ENCODE measurements at regions not wholly inside any gene's neighbourhood (a gene's known extent, or its start where the extent isn't known, plus 50 kb on each side); places are given as distances from the start of the nearest gene placed in this dataset.

DNA sequence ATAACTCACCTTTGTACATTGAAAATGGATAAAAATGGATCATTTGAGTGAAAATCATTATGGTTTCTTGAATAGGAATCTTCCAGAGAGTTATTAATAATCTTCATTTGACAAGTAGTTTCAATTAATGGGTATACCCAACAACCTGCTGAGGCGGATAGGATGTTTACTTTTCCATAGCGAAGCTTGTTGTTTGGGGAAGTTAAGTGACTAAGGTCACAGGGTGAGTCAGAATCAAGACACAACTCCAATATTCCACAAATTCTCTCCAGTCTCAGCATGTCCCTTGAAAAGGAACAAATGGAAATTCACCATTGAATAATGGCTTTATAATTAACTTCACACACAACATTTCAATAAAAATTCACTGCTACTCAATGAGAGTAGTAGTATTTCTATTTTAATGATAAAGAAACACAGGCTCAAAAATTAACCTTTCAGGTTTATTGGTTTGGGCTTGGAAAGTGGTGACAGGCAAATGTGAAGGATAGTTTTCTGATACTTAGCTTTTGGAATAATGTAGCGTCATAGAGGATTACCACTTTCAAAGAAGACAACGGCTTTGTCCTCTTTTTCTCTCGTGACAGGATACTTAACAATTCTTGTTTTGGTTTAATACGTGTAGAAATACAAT lies 211.3 kb downstream of the GPD2 start:
- no peak for DNase-seq (ENCODE audit: extremely low read depth, low read depth)

DNA sequence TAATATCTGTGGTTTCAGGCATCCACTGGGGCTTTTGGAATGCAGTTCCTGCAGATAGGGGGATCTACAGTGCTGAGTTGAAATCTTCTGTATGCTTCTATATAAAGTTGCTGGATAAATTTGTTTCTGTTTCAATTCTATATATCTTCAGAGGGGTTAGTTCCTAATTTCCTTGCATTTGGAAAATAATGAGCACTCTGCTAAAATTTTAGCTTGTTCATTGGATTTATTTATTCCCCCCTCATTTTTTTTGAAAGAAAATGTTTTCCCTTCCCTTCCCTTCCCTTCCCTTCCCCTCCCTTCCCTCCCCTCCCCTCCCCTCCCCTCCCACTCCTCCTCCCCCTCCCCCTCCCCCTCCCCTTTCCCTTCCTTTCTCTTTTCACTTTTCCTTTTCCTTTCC lies 212.3 kb downstream of the GPD2 start:
- DNase-seq (ENCODE audit: extremely low read depth, low read depth): no peak

DNA sequence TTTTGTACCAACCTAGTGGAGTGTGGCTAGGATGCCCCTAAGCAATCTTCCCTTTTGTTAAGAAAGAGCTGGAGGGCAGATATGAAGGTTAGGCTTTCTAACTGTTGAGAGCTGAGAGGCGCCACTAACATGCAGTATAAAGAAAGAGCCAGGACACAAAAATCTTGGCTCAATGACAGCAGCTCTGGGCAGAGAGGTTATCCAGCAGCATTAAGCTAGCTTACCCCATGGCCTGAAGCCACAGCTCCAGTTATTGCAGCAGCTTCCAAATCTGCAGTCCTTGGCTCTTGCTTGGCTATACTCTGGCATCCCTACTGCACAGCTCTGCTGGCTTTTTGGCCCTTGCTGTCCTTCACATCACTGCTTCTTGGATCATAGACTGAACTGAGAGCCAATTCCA lies 213.4 kb downstream of the GPD2 start:
- DNase-seq (ENCODE audit: extremely low read depth, low read depth): no peak

DNA sequence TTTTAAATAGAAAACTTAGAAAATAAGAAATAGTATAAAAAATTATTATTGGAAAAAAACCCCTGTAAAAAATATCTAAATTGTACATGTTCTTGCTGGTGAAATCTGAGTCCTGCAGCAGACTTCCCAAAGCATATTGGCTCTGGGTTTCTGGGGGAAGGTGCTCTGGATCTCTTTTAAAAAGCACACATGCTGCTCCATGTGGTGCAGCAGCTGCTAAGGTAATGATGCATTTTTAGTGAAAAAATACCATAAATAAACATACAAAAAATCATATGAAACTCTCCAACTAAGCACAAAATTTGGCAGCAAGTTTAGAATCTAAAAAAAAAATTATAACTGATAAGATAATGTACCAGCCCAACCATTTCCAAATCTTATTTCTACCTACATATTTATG lies 216.5 kb downstream of the GPD2 start:
- no peak for DNase-seq (ENCODE audit: extremely low read depth, low read depth)

DNA sequence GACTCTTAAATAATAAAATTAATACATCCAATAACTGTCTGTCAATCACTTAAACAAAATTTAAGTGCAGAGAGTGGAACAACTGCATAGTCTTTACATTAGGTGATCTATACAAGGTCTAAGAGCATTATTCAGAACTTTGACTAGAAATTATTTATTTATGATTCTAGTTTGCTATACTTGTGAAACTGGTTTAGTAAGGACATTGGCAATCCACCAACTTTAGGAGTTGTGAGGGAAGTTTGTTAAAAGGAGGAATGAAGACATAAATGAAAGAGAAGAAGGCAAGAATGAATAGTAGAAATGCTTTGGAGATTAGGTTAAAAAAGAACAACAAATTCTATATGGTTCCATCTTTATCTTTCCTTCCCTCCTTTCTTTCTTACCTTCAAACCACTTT lies 217.5 kb downstream of the GPD2 start:
- DNase-seq (ENCODE audit: extremely low read depth, low read depth): no peak

DNA sequence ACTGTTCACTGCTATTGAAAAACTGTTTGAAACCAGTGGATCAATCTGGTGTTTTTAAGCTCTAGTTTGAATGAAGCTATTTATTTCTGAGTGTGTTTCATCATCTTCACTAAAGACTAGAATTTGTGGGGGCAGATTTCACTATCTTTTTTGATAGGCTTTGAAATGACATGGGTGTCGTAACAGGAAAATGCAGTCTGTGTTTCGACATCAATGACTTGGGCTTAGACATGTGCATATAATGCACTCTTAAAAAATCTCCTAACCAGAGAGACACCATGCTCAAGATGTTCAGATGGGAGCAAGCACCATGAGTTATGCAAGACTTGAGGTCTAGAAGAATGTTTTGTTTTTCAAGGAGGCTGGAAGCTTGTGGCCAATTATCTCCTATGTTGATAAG lies 221.6 kb downstream of the GPD2 start:
- no peak for DNase-seq (ENCODE audit: extremely low read depth, low read depth)

DNA sequence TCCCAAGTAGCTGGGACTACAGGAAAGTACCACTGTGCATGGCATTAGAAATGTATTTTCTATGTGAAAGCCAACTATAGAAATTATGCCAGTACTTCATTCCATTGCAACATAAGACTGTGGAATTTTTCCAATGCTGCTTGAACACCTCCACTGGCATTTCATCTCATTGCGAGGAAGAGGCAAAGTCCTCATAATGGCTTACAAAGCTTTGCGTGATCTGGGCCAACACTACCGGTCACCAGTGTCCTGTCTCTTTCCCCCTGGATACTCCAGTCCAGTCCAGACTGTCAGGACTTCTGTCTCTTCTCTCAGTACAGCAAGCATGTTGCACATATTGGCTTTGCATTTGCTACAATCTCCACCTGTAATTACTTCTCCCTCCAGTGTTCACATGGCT lies 223.5 kb downstream of the GPD2 start:
- DNase-seq (ENCODE audit: extremely low read depth, low read depth): no peak

DNA sequence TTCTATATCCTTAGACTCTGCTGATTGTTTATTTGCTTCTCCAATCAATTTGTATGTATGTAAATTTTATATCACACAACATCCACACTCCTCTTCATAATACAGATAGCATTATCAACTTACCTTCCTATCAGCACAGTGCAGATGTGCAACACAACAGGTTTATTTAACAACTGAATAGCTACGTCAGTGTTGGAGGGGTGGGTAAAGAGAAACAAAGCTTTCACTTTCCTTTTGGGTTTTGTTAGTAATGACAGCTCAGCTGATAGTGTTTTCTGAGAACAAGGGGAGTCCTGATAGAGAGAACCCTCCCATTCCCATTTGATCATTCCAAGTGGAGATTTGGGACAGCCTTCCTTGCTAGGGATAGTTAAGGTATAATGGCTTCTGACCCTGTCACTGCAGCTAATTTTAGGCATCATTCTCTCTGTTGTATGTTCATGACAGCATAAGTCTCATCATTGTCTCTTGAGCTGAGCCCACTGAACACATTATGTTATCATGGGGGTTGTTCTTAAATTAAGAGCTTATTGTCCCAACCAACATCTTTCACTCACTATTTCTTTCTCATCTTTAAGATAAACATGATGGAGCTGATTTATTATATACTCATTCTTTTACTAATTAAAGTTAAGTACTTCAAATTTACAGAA lies 227.7 kb downstream of the GPD2 start:
- no peak for DNase-seq (ENCODE audit: extremely low read depth, low read depth)

DNA sequence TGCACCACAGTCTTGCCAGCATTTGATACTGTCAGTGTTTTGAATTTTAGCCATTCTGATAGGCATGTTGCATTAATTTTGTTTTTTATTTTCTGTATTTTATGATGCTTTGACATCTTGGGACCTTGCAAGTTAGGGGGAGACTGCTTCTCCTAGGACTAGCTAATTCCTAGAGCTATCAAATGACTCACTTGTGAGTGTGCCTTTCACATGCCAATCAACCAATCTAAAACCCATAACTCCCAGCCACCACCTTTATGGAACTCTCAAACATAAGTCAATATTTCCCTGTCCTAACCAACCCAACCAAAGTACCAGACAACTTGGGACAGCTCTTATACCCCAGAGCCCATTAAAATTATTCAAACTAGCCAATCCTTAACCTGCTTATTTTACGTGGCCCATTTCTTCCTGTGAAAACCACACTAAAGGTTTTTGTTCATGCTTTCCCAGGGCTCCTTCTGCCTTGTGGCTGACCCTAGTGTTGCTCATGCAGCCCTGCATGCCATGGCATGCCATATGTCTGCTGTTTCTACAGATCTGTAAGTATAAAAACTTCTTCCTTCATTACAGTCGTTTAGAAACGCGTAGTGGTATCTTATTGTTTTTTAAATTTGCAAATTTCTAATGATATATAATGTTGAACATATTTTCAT lies 230.1 kb downstream of the GPD2 start:
- DNase-seq (ENCODE audit: extremely low read depth, low read depth): no peak

DNA sequence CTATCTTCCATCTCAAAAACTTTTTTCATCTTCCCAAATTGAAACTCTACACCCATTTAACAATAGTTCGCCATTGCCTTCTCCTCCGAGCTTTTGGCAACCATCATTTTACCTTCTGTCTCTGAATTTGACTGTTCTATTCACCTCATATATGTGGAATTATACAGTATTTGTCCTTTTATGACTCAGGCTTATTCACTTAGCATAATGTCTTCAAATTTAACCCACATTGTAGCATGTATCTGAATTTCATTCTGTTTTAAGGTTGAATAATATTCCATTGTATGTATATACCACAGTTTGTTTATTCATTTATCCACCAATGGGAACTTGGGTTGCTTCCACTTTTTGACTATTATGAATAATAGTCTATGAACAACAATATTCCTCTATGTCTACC lies 233.9 kb downstream of the GPD2 start:
- DNase-seq (ENCODE audit: extremely low read depth, low read depth): no peak

DNA sequence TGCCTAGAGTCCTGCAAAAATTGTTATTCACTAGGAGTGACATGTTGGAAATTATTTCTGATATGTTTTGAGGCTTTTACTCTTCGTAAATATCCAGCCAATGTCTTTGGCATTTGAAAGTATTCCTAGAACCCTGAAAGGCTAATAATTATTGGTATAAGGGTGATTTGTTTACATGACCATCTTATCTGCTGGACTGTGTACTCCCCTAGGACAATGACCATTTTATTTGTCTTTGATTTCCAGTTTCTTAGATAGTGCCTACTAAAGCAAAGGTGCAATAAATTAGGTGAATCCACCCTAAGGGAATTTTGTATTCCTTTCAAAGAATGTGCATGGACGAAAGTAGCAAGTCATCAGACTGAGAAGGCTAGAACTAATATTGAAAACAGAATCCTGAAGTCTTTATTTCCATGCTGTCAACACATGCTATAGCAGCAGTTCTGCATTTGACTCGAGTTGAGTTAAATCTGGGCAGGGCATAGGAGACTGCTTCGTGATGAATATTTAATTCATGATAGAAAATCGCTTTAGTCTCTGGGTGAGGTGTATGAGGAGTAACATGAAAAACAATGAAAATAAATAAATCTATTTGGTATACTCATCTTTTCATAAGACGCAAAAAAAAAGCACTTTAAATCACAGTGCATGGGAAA lies 235.7 kb downstream of the GPD2 start:
- DNase-seq (ENCODE audit: extremely low read depth, low read depth): no peak

DNA sequence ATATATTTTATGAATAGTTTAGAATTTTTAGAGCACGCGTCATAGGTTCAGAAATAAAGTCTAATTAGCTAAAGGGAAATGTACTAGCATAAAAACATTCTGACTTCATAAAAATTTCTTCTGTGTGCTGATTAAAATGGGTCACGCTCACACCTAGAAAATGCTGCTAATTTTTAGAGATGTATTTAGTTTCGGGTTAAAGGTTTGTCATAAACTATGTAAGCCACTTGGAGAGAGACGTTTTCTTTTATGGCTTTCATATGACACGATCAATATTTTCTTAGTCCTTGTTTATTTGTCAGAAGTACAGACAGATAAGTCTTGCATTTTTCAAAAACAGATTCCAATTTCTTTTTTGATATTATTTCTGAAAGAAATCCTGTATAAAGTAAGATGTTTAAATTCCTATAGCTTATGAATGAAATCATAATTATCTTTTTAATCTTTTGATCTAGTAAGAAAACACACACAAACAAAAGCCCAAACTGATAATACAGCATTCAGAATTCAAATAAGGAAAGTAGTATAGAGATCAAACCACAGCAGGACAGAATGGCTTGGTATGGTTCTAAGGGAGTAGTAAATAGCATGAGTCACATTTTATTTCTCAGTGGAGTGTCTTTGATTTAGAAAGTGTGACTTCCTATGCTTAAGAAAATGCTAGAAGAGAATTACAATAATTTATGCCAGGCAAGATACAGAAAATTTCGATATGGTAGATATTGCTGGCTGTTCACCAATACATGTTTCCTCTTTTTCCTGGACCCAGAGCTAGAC lies 236.6 kb downstream of the GPD2 start:
- no peak for DNase-seq (ENCODE audit: extremely low read depth, low read depth)

DNA sequence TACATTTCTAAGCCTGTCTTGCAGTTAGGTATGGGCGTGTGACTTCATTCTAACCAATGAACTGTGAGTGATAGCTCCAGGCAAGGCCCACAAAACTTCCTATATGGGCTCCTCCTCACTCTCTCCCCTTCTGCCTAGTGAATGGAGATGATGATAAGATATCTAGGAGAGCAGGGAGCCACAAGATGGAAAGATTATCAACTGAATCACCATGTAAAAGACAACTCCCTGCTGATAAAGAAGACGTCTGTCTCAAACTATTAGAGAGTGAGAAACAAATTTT lies 237.1 kb downstream of the GPD2 start:
- no peak for DNase-seq (ENCODE audit: extremely low read depth, low read depth)

DNA sequence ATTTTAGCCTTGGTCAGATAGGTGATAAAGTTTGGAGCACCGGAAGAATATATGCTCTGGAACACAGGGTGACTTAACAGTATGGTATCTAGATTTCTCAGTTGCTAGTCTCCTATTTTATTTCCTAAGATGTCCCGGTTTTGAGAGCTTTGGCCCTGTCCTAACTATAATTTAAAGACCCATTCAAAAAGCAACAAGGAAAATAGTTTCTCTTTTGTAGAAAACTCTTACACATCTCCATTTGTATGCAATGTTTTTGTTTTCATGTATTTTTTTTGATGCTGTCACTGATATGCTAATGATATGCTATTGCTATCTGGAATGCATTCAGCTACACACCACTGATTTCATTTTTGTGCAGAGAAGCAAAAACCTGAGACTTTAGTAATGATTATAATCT lies 237.8 kb downstream of the GPD2 start:
- DNase-seq (ENCODE audit: extremely low read depth, low read depth): no peak

DNA sequence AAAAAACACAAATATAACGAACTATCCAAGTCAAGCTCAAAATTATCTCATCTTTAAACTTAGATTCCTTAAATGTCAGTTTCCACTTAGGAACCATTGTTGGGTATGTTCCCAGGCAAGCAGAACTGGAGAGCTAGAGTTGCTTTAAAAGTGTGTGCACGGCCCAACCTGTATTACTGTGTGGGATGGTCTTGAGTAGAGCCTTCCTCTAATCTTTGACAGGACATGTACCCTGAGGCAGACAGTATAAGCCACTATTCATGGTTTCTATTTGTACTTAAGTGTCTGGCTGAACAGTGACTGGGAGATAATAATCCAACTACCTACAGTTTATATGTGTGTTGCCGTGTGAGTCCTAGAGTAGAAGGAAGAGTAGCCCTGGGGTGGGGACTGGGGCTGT lies 239.7 kb downstream of the GPD2 start:
- no peak for DNase-seq (ENCODE audit: extremely low read depth, low read depth)

DNA sequence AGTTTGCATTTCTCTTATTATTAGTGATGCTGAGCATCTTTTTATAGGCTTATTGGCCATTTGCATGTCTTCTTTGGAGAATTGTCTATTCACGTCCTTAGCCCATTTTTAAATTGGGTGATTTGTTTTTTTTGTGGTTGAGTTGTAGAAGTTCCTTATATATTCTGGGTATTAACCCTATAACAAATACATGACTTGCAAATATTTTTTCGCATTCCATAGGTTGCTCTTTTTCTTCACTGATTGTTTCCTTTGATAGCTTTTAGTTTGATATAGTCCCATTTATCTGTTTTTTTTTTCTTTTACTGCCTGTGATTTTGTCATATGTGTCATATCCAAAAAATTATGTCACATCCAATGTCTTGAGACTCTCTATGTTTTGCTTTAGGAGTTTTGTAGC lies 243.6 kb downstream of the GPD2 start:
- DNase-seq (ENCODE audit: extremely low read depth, low read depth): no peak

DNA sequence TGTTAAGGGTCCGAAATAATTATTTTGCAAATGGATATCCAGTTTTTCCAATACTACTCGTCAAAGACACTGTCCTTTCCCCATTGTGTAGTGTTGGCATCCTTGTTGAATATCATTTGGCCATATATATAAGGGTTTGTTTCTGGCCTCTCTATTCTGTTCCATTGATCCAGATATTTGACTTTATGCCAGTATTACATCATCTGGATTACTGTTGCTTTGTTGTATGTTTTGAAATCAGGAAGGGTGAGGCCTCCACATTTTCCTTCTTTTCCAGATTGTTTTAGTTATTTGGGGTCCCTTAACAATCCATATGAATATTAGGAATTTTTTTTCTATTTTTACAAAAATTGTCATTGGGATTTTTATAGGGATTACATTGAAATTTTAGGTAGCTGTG lies 244.1 kb downstream of the GPD2 start:
- no peak for DNase-seq (ENCODE audit: extremely low read depth, low read depth)

DNA sequence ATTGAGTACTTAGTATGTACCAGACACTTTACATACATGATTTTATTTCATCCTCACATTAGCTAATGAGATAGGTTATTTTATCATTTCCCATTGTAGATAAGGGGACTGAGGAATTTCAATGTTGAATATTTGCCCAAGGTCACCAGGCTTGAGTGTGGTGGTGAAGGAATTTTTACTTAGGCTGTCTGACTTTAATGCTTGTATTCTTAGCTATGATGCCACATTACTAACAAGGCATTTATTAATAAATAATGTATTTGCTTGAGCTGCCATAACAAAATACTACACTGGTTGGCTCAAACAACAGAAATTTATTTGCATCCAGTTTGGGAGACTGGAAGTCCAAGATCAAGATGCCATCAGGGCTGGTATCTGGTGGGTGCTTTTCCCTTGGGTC lies 250.9 kb downstream of the GPD2 start:
- no peak for DNase-seq (ENCODE audit: extremely low read depth, low read depth)

DNA sequence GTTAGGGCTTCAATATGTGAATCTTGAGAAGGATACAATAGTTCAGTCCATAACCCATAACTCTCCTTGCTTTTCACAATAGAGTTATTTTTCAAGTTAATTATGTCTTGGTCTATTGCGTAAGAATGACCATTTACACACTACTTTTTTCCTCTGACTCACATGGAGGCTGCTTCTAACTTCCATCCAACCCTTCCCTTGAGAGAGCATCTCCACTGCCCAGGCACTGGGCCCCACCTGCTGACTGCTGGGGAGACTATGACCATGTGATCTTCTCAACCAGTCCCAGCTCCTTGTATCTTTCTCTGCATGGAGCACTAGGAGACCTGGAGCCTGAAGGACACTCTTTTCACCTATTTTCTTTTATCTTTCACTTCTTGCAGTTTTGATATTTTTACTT lies 251.5 kb downstream of the GPD2 start:
- no peak for DNase-seq (ENCODE audit: extremely low read depth, low read depth)

DNA sequence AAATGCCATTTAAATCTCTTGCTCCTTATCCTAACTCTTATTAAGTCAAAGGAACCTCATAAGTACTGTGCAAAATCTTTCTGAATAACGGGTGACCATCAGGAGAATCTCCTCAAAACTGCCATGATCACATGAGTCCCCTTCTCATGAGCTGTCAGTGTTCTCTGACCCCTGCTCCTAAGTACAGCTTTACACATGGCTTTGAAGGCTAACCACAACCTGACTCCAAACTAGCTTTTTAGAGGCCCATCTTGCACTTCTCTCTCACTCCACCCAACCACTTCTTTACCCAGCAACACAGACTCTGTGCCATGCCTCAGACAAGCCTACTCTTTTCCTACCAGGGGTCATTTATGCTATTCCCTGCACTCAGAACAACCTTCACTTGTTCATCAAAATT lies 253.8 kb downstream of the GPD2 start:
- DNase-seq (ENCODE audit: extremely low read depth, low read depth): no peak

DNA sequence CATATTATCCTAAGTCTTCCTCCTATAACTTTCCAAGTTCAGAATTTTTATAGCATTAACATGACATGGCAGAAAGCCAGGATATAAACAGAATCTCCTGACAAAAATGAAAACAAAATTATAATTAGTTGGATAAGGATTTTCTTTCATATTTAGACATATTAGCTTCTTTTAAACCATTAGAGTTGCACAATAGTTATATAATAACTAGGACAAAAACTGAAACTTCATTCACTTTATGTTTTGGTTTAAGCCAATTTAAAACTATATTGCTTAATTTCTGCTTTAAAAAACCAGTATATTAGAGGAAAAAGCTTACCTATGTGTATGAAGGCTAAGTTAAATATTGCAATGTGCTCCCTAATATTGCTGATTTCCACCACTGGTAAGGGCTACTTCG lies 254.8 kb downstream of the GPD2 start:
- no peak for DNase-seq (ENCODE audit: extremely low read depth, low read depth)
